Activated naive CD8-positive, alpha-beta T cell treated with anti-CD3 and anti-CD28 coated beads, Interleukin-2, amount 10 ng/mL, durations not matched to agents 7 days and 5 days (primary cell): ENCODE measurements at regions not wholly inside any gene's neighbourhood (a gene's known extent, or its start where the extent isn't known, plus 50 kb on each side); places are given as distances from the start of the nearest gene placed in this dataset.
"Not testable (repeated sequence)": the region's sequence is repeated elsewhere in the genome, so short reads cannot be mapped to it uniquely, and the experiment has no call there.

Experiments
- ATAC-seq: fragments of 150-1000 bp; cut with Tn5 transposase; one replicate; pipeline ENCODE4 v1.10.0; 2021; ENCODE audit warnings: low read depth, moderate library complexity
- POLR2A ChIA-PET: fragments of 350-600 bp; sonication (Branson Sonifier 250); formaldehyde crosslinking; loops from one replicate; lab custom pipeline; 2021; ENCODE audit warnings: antibody characterized with exemption; lab: Charles Lee
- DNase-seq: peaks from one replicate; pipeline ENCODE4 v3.0.0; 2021
- H3K27ac Mint-ChIP-seq: one replicate; pipeline ENCODE4 v1.8.0; 2022; ENCODE audit warnings: mild to moderate bottlenecking, mixed read lengths
- H3K27me3 Mint-ChIP-seq: one replicate; pipeline ENCODE4 v1.8.0; 2022; ENCODE audit warnings: mild to moderate bottlenecking, moderate library complexity, mixed read lengths
- H3K36me3 Mint-ChIP-seq: one replicate; pipeline ENCODE4 v1.8.0; 2021; ENCODE audit warnings: mild to moderate bottlenecking, mixed read lengths
- H3K4me1 Mint-ChIP-seq: one replicate; pipeline ENCODE4 v1.8.0; 2021; ENCODE audit warnings: mixed read lengths
- H3K4me3 Mint-ChIP-seq: one replicate; pipeline ENCODE4 v1.8.0; 2022; ENCODE audit warnings: mild to moderate bottlenecking, moderate library complexity, mixed read lengths
- H3K9me3 Mint-ChIP-seq: one replicate; pipeline ENCODE4 v1.8.0; 2021; ENCODE audit warnings: mixed read lengths

- Mint-ChIP-seq H3K4me1 (no peaks in the 10 kb centered on the region), H3K4me3 (no peak overlapping the region), H3K27me3 (no peaks in the 10 kb centered on the region), H3K9me3 (no peaks in the 10 kb centered on the region), H3K27ac (no peak overlapping the region), H3K36me3 (no peaks in the 10 kb centered on the region)
- DNase-seq: no peak
- ATAC-seq: no peak
- POLR2A ChIA-PET: no interaction called here
These were observed 424.9 kb downstream of the SH2D1A start for GRCh38 chrX:124771292-124771691.

- POLR2A ChIA-PET, DNase-seq, H3K4me3 Mint-ChIP-seq, H3K27ac Mint-ChIP-seq, H3K27me3 Mint-ChIP-seq, H3K4me1 Mint-ChIP-seq, ATAC-seq, H3K9me3 Mint-ChIP-seq, H3K36me3 Mint-ChIP-seq: not testable (repeated sequence)
These were observed 441.9 kb downstream of the SH2D1A start for GRCh38 chrX:124788253-124788652.

DNA sequence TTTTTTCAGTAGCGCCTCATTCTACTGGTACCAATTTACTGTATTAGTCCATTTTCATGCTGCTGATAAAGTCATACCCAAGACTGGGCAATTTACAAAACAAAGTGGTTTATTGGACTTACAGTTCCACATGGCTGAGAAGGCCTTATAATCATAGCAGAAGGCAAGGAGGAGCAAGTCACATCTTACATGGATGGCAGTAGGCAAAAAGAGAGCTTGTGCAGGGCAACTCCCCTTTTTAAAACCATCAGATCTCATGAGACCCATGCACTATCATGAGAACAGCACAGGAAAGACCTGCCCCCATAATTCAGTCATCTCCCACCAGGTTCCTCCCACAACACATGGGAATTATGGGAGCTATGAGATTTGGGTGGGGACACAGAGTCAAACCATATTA is 443.5 kb downstream of the SH2D1A start:
- ATAC-seq, DNase-seq, H3K36me3 Mint-ChIP-seq, H3K9me3 Mint-ChIP-seq, H3K4me1 Mint-ChIP-seq, H3K27me3 Mint-ChIP-seq, POLR2A ChIA-PET, H3K4me3 Mint-ChIP-seq, H3K27ac Mint-ChIP-seq: not testable (repeated sequence)

- Mint-ChIP-seq H3K27me3 (no peaks in the 10 kb centered on the region), H3K27ac (no peak overlapping the region), H3K4me1 (no peaks in the 10 kb centered on the region), H3K36me3 (no peaks in the 10 kb centered on the region), H3K9me3 (no peaks in the 10 kb centered on the region), H3K4me3 (no peak overlapping the region)
- POLR2A ChIA-PET: no interaction called here
- no peak for DNase-seq
- ATAC-seq: no peak
These were observed 445.2 kb downstream of the SH2D1A start for GRCh38 chrX:124791492-124792095.

DNA sequence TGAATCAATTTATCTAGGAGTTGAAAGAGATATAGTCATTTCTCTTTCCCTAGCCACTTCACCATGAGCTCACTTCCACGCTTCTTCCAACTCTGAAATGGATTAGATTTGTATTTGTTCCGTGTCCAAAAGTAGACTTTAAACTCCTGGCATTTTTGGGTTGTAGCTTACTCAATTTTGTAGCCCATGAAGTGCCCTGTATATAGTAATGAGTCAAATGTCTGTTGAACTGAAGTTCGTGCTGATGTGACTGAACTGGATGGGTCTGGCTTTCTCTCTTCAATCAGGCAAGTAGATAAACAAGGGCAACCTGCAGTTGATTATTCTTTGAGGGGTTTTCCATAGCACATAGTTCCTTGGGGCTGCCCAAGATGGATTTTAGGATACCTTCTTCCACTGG is 450.6 kb downstream of the SH2D1A start:
- Mint-ChIP-seq H3K27ac (no peak overlapping the region), H3K4me1 (no peaks in the 10 kb centered on the region), H3K27me3 (no peaks in the 10 kb centered on the region), H3K4me3 (no peak overlapping the region), H3K36me3 (no peaks in the 10 kb centered on the region), H3K9me3 (peaks cover 1% of the 10 kb centered on the region)
- ATAC-seq: no peak
- no peak for DNase-seq
- POLR2A ChIA-PET: no interaction called here

DNA sequence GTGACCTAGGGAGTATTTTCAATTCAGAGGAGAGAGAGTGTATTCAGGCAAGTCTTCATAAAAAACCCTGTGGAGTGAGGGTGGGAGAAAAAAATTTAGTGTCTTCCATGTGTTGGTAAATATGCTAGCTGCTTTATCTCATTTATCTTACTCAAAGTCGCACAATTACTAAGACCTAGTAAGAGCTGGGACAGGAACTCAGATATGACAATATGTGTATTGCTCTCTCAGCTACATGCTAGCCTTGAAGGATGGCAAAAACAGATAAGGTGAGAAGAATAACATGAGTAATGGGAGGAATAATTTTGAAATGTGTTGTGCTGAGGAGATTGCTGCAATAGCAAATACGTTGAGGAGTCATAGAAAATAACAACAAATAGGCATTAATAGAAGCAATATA is 458.6 kb downstream of the SH2D1A start:
- H3K27ac Mint-ChIP-seq: no peak overlapping the region
- no peaks in the 10 kb centered on the region for H3K4me1 Mint-ChIP-seq
- DNase-seq: no peak
- H3K36me3 Mint-ChIP-seq: no peaks in the 10 kb centered on the region
- H3K9me3 Mint-ChIP-seq: peaks cover 6% of the 10 kb centered on the region
- no peak for ATAC-seq
- no peaks in the 10 kb centered on the region for H3K27me3 Mint-ChIP-seq
- POLR2A ChIA-PET: no interaction called here
- no peak overlapping the region for H3K4me3 Mint-ChIP-seq

- Mint-ChIP-seq H3K4me1 (no peaks in the 10 kb centered on the region), H3K36me3 (no peaks in the 10 kb centered on the region), H3K27me3 (no peaks in the 10 kb centered on the region), H3K27ac (no peak overlapping the region), H3K4me3 (no peak overlapping the region), H3K9me3 (peaks cover 6% of the 10 kb centered on the region)
- POLR2A ChIA-PET: no interaction called here
- DNase-seq: no peak
- no peak for ATAC-seq
These were observed 459.1 kb downstream of the SH2D1A start for GRCh38 chrX:124805486-124805885.

GRCh38 chrX:124814106-124814505 is 467.7 kb downstream of the SH2D1A start:
- Mint-ChIP-seq H3K36me3 (no peaks in the 10 kb centered on the region), H3K9me3 (peaks cover 2% of the 10 kb centered on the region), H3K27me3 (no peaks in the 10 kb centered on the region), H3K4me3 (no peak overlapping the region), H3K27ac (no peak overlapping the region), H3K4me1 (no peaks in the 10 kb centered on the region)
- POLR2A ChIA-PET: no interaction called here
- ATAC-seq: no peak
- no peak for DNase-seq

DNA sequence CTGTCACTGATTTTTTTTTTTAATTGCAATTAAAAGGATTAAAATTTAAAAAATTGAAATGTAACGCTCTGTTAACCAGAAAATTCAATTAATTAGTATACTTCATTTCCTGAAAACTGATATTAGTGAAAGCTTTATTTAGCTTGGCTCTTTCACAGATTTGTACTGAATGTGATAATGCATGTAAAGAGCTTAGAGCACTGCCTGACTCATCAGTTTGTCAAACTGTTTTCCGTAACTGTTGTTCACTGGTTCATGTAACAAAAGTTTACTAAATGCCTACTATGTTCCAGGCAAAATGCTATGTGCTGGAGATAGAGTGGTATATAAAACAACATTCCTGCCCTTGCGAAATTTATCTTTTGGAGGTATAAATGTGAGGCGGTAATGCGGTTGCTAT is 471.7 kb downstream of the SH2D1A start:
- POLR2A ChIA-PET: no interaction called here
- ATAC-seq: no peak
- H3K36me3 Mint-ChIP-seq: no peaks in the 10 kb centered on the region
- no peak overlapping the region for H3K27ac Mint-ChIP-seq
- H3K4me3 Mint-ChIP-seq: no peak overlapping the region
- DNase-seq: no peak
- H3K9me3 Mint-ChIP-seq: no peaks in the 10 kb centered on the region
- H3K4me1 Mint-ChIP-seq: no peaks in the 10 kb centered on the region
- H3K27me3 Mint-ChIP-seq: peaks cover 2% of the 10 kb centered on the region

DNA sequence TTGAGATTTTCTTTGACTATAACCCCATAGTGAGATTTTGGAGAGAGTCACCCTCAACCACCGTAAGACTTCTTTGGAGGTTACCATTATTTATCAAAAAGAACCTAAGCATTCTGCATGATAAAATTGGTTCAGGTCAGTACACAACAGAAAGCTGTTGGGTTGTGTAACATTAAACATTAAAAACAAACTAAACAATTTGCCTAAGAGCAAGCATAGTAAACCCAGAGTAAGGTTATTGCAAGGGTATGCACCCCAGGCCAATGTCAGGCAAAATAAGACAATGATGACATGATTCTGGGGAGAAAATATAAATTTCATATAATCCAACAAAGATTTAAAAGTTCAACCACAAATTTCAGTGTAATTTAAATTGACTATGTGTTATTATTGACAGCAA is 472.4 kb downstream of the SH2D1A start:
- H3K27ac Mint-ChIP-seq: no peak overlapping the region
- ATAC-seq (no peak), DNase-seq (no peak)
- no peaks in the 10 kb centered on the region for H3K9me3 Mint-ChIP-seq
- POLR2A ChIA-PET: no interaction called here
- no peaks in the 10 kb centered on the region for H3K4me1 Mint-ChIP-seq
- H3K27me3 Mint-ChIP-seq: peaks cover 2% of the 10 kb centered on the region
- no peak overlapping the region for H3K4me3 Mint-ChIP-seq
- no peaks in the 10 kb centered on the region for H3K36me3 Mint-ChIP-seq

GRCh38 chrX:124820738-124821137 is 474.4 kb downstream of the SH2D1A start:
- Mint-ChIP-seq H3K27ac (no peak overlapping the region), H3K9me3 (no peaks in the 10 kb centered on the region), H3K4me3 (no peak overlapping the region), H3K36me3 (no peaks in the 10 kb centered on the region), H3K27me3 (peaks cover 2% of the 10 kb centered on the region), H3K4me1 (no peaks in the 10 kb centered on the region)
- POLR2A ChIA-PET: no interaction called here
- ATAC-seq: no peak
- no peak for DNase-seq

- ATAC-seq: no peak
- no peaks in the 10 kb centered on the region for H3K9me3 Mint-ChIP-seq
- no peak overlapping the region for H3K27ac Mint-ChIP-seq
- no peak for DNase-seq
- peaks cover 7% of the 10 kb centered on the region for H3K4me1 Mint-ChIP-seq
- H3K27me3 Mint-ChIP-seq: no peaks in the 10 kb centered on the region
- H3K36me3 Mint-ChIP-seq: no peaks in the 10 kb centered on the region
- POLR2A ChIA-PET: interaction anchor here (0.5 kb wide), 1 partner anchor 865 kb away, joined by 4 read pairs; no protein-coding TSS in a partner anchor
- no peak overlapping the region for H3K4me3 Mint-ChIP-seq
These were observed 481.0 kb downstream of the SH2D1A start for GRCh38 chrX:124827258-124827845.

GRCh38 chrX:124829930-124830329 is 483.6 kb downstream of the SH2D1A start:
- DNase-seq: no peak
- Mint-ChIP-seq H3K27ac (no peak overlapping the region), H3K27me3 (no peaks in the 10 kb centered on the region), H3K4me1 (peaks cover 7% of the 10 kb centered on the region), H3K9me3 (no peaks in the 10 kb centered on the region), H3K36me3 (no peaks in the 10 kb centered on the region), H3K4me3 (no peak overlapping the region)
- POLR2A ChIA-PET: no interaction called here
- no peak for ATAC-seq

GRCh38 chrX:124836786-124837185 is 482.9 kb upstream of the TEX13C start:
- H3K4me3 Mint-ChIP-seq: no peak overlapping the region
- ATAC-seq: no peak
- H3K36me3 Mint-ChIP-seq: no peaks in the 10 kb centered on the region
- H3K27me3 Mint-ChIP-seq: no peaks in the 10 kb centered on the region
- no peaks in the 10 kb centered on the region for H3K9me3 Mint-ChIP-seq
- H3K4me1 Mint-ChIP-seq: no peaks in the 10 kb centered on the region
- DNase-seq: no peak
- H3K27ac Mint-ChIP-seq: no peak overlapping the region
- POLR2A ChIA-PET: no interaction called here
